ENCODE measurements at regions not wholly inside any gene's neighbourhood (a gene's known extent, or its start where the extent isn't known, plus 50 kb on each side); places are given as distances from the start of the nearest gene placed in this dataset.

- Histone ChIP-seq H3K36me3 (ENCODE audit: control insufficient read depth, insufficient read depth, low read length) (no peaks in the 10 kb centered on the region), H3K27me3 (replicated peaks; ENCODE audit: control insufficient read depth, insufficient read depth, low read length) (no peaks in the 10 kb centered on the region), H3K4me3 (replicated peaks; ENCODE audit: low read depth, low read length) (no peak overlapping the region)
- DNase-seq (ENCODE audit: extremely low read depth, insufficient read length), result no peak
- TF ChIP-seq CTCF (IDR thresholded peaks at IDR 0.05; ENCODE audit: insufficient read depth, low read length, poor library complexity, severe bottlenecking), result no peak
These were observed 145.4 kb downstream of the IRX5 start for GRCh38 chr16:55076053-55076452.

- Histone ChIP-seq H3K27me3 (replicated peaks; ENCODE audit: control insufficient read depth, insufficient read depth, low read length) (no peaks in the 10 kb centered on the region), H3K4me3 (replicated peaks; ENCODE audit: low read depth, low read length) (no peak overlapping the region), H3K36me3 (ENCODE audit: control insufficient read depth, insufficient read depth, low read length) (no peaks in the 10 kb centered on the region)
- no peak for DNase-seq (ENCODE audit: extremely low read depth, insufficient read length)
- TF ChIP-seq CTCF (IDR thresholded peaks at IDR 0.05; ENCODE audit: insufficient read depth, low read length, poor library complexity, severe bottlenecking), result no peak
These were observed 146.6 kb downstream of the IRX5 start for GRCh38 chr16:55077266-55077665.

DNA sequence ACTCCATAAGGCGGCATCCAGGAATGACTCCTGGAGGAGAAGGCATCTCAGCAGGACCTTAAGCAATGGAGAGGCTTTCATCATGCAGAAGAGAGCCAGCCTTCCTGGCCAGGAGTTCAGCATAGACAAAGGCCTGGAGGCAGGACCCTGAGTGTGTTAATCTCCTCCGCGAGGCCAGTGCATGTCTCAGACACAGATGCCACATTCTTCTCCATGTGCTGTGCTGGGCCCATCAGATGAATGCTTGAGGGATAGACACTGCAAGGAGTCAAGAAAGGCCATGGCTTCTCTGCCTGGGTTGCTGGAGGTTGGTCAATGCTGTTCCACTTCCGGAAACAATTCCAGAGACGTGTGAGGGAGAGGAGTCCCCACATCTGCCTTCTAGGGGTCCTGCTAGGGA lies 147.5 kb downstream of the IRX5 start:
- no peak for DNase-seq (ENCODE audit: extremely low read depth, insufficient read length)
- H3K27me3 ChIP-seq (replicated peaks; ENCODE audit: control insufficient read depth, insufficient read depth, low read length), result no peaks in the 10 kb centered on the region
- no peaks in the 10 kb centered on the region for H3K36me3 ChIP-seq (ENCODE audit: control insufficient read depth, insufficient read depth, low read length)
- TF ChIP-seq CTCF (IDR thresholded peaks at IDR 0.05; ENCODE audit: insufficient read depth, low read length, poor library complexity, severe bottlenecking), result no peak
- no peak overlapping the region for H3K4me3 ChIP-seq (replicated peaks; ENCODE audit: low read depth, low read length)

- no peak for TF ChIP-seq CTCF (IDR thresholded peaks at IDR 0.05; ENCODE audit: insufficient read depth, low read length, poor library complexity, severe bottlenecking)
- Histone ChIP-seq H3K4me3 (replicated peaks; ENCODE audit: low read depth, low read length) (no peak overlapping the region), H3K27me3 (replicated peaks; ENCODE audit: control insufficient read depth, insufficient read depth, low read length) (no peaks in the 10 kb centered on the region), H3K36me3 (ENCODE audit: control insufficient read depth, insufficient read depth, low read length) (no peaks in the 10 kb centered on the region)
- no peak for DNase-seq (ENCODE audit: extremely low read depth, insufficient read length)
These were observed 148.2 kb downstream of the IRX5 start for GRCh38 chr16:55078699-55079410.

DNA sequence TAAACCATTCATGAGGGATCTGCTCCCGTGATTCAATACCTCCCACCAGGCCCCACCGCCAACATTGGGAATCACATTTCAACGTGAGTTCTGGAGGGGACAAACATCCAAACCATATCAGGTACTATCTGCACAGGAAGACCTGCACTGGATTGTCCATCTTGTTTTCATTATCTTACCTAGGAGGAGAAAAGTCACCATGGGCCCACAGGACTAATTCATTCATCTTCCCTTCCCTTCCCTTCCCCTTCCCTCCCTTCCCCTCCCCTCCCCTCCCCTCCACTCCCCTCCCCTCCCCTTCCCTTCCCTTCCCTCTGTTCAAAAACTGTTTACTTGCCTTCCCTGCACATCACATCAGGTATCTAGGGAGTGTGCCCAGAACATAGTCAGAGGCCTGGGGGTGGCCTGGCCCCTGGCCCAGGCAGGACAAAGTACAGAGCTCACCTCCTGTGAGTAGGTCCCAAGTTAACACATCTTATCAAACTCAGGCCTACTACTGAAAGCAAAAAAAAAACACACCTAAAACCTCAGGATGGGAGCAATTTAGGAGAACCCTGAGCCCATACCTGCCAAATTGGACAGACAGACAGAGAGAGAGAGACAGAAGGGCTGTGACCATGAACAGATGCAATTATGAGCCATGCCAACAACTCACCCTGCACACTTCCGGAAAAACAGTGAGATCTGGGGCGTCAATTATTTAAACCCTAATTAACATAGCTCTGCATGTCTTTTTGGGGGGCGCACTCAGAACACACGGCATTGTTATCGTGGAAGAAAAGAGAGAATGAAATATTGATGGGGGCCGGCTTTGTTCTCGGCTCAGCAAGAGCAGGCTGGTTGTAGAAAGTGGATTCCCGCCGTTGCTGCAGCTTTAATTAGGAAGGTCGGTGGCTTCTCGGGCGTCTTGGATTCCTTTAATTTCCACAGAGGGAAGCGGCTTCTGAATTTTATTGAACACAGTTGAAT lies 151.2 kb downstream of the IRX5 start:
- H3K27me3 ChIP-seq (replicated peaks; ENCODE audit: control insufficient read depth, insufficient read depth, low read length), result no peaks in the 10 kb centered on the region
- DNase-seq (ENCODE audit: extremely low read depth, insufficient read length), result no peak
- TF ChIP-seq CTCF (IDR thresholded peaks at IDR 0.05; ENCODE audit: insufficient read depth, low read length, poor library complexity, severe bottlenecking), result no peak
- no peak overlapping the region for H3K4me3 ChIP-seq (replicated peaks; ENCODE audit: low read depth, low read length)
- H3K36me3 ChIP-seq (ENCODE audit: control insufficient read depth, insufficient read depth, low read length), result no peaks in the 10 kb centered on the region
